HepG2 (cell line): ENCODE measurements at regions not wholly inside any gene's neighbourhood (a gene's known extent, or its start where the extent isn't known, plus 50 kb on each side); places are given as distances from the start of the nearest gene placed in this dataset.

ENCODE experiments used
- ATAC-seq: fragments of 200-7000 bp; cut with Tn5 transposase; 3 replicates; pipeline ENCODE4 v1.9.1; 2020; ENCODE audit warnings: mild to moderate bottlenecking, moderate library complexity
- BruUV-seq: library from RNA; stranded (reverse); fragments of 400-500 nt; replicated peaks from 2 replicates; lab custom pipeline; 2021; lab: Mats Ljungman, UMichigan
- CTCF ChIA-PET: fragments of 300-600 bp; formaldehyde crosslinking; extraction: SDS; loops from one replicate; lab custom pipeline; 2021; ENCODE audit warnings: low total read pairs, inconsistent platforms, low intra/inter-chr PET ratio; lab: Yijun Ruan, JAX
- POLR2A ChIA-PET: fragments of 350-600 bp; sonication (Branson Sonifier 250); formaldehyde crosslinking; loops from one replicate; lab custom pipeline; 2020; ENCODE audit warnings: antibody characterized with exemption, inconsistent platforms; lab: Yijun Ruan, JAX
- DNase-seq: peaks from one replicate; pipeline ENCODE4 v3.0.0-alpha.2; 2015; ENCODE audit warnings: low spot score
- FAIRE-seq: peaks from 3 replicates; lab custom pipeline; 2011; peaks lifted over from hg19 to GRCh38; lab: Jason Lieb, UNC
- H2AFZ ChIP-seq: one replicate; pipeline ENCODE4 v1.6.1; 2011; ENCODE audit warnings: low read length, inconsistent platforms
- H3K27ac ChIP-seq: fragments of 300-600 bp; 3 replicates; pipeline ENCODE4 v1.8.0; 2011; ENCODE audit warnings: mixed run types, mild to moderate bottlenecking, mixed read lengths, low read length, inconsistent platforms; ENCODE audit not compliant: insufficient read depth; ENCODE audit errors: extremely low read length
- H3K27me3 ChIP-seq, 2 experiments: fragments of 200-600 bp in 1 of 2; 2 replicates in 1 of 2; 3 replicates in 1 of 2; pipeline versions ENCODE4 v1.6.0 to v1.8.0; 2011; ENCODE audit warnings: low read length in 2 of 2, mild to moderate bottlenecking in 2 of 2, moderate library complexity in 2 of 2, inconsistent platforms in 1 of 2; ENCODE audit not compliant: insufficient read depth in 2 of 2, control insufficient read depth in 1 of 2
- H3K36me3 ChIP-seq, 2 experiments: fragments of 200-600 bp in 1 of 2; replicated peaks in 1 of 2; 2 replicates in 1 of 2; 3 replicates in 1 of 2; pipeline versions ENCODE4 v1.5.1 to v1.8.0; 2011; ENCODE audit warnings: low read length in 2 of 2, inconsistent platforms in 1 of 2; ENCODE audit not compliant: insufficient read depth in 2 of 2, control insufficient read depth in 1 of 2
- H3K4me1 ChIP-seq: 2 replicates; pipeline ENCODE4 v1.5.1; 2012; ENCODE audit warnings: low read length, inconsistent platforms; ENCODE audit not compliant: insufficient read depth
- H3K4me2 ChIP-seq: 2 replicates; pipeline ENCODE4 v1.6.0; 2011; ENCODE audit warnings: low read depth, low read length, inconsistent platforms
- H3K4me3 ChIP-seq, 3 experiments: fragments of 200-600 bp in 1 of 3; sonication (generic), shearing (Covaris generic) in 1 of 3; replicated peaks in 1 of 3; 2 replicates each; pipeline ENCODE4 v1.5.1; 2011 to 2016; ENCODE audit warnings: low read length in 3 of 3, inconsistent platforms in 2 of 3, low read depth in 2 of 3, mild to moderate bottlenecking in 2 of 3, control low read depth in 1 of 3, mixed read lengths in 1 of 3; ENCODE audit not compliant: insufficient read depth in 1 of 3
- H3K79me2 ChIP-seq: one replicate; pipeline ENCODE4 v1.6.1; 2011; ENCODE audit warnings: low read length, inconsistent platforms; ENCODE audit not compliant: insufficient read depth
- H3K9ac ChIP-seq: 2 replicates; pipeline ENCODE4 v1.6.0; 2011; ENCODE audit warnings: mild to moderate bottlenecking, low read depth, low read length, inconsistent platforms; ENCODE audit not compliant: insufficient read depth
- H3K9me3 ChIP-seq: 2 replicates; pipeline ENCODE4 v1.5.1; 2012; ENCODE audit warnings: mild to moderate bottlenecking, low read length
- H4K20me1 ChIP-seq: 2 replicates; pipeline ENCODE4 v1.6.0; 2011; ENCODE audit warnings: inconsistent platforms, mild to moderate bottlenecking, low read length, moderate library complexity; ENCODE audit not compliant: insufficient read depth
- CC2D1A ChIP-seq: sonication (generic); formaldehyde crosslinking; IDR thresholded peaks from 2 replicates; pipeline ENCODE4 v1.8.1; 2023; ENCODE audit warnings: mild to moderate bottlenecking, missing genetic modification reagents
- FOXO1 ChIP-seq: sonication (generic); formaldehyde crosslinking; IDR thresholded peaks from 2 replicates; pipeline ENCODE4 v1.4.0; 2020; ENCODE audit warnings: missing genetic modification reagents
- LBX2 ChIP-seq: sonication (generic); formaldehyde crosslinking; IDR thresholded peaks from 2 replicates; pipeline ENCODE4 v1.5.0; 2020; ENCODE audit warnings: missing genetic modification reagents, mild to moderate bottlenecking, borderline replicate concordance
- NFRKB ChIP-seq: fragments of 450-650 bp; IDR thresholded peaks from 2 replicates; pipeline ENCODE4 v1.6.1; 2017
- RFX3 ChIP-seq: IDR thresholded peaks from 2 replicates; pipeline ENCODE4 v1.6.1; 2016; ENCODE audit warnings: missing biosample characterization, missing genetic modification reagents
- ZFP91 ChIP-seq: sonication (generic); formaldehyde crosslinking; IDR thresholded peaks from 2 replicates; pipeline ENCODE4 v1.9.0; 2022; ENCODE audit warnings: missing genetic modification reagents, mild to moderate bottlenecking, borderline replicate concordance
- ZXDC ChIP-seq: sonication (generic); formaldehyde crosslinking; IDR thresholded peaks from 2 replicates; pipeline ENCODE4 v1.5.0; 2020; ENCODE audit warnings: mild to moderate bottlenecking, missing genetic modification reagents
- WGBS: methylation state at CpG from one replicate; pipeline ENCODE4 v1.1.6; 2017; ENCODE audit warnings: low lambda C conversion rate; 5-methylcytosine and 5-hydroxymethylcytosine counted together
- in situ Hi-C: cut with HindIII; loops from 2 replicates; pipeline ENCODE4 v1.10.0; 2017; ENCODE audit warnings: low pct_unique_long_range_greater_than_20kb; ENCODE audit not compliant: extremely low pct_ligation_motif_present
- intact Hi-C: fragments of 100-400 bp; cut with micrococcal nuclease; formaldehyde crosslinking; loops from one replicate; pipeline ENCODE4 v1.10.0; 2022; ENCODE audit not compliant: unreplicated experiment

- no peak for TF ChIP-seq ZXDC
- TF ChIP-seq, all 625 proteins: peak for 2
Measured at GRCh38 chr4:55752810-55753209, 66.8 kb upstream of the EXOC1L start (continued).

GRCh38 chr4:55753856-55754255 lies 65.7 kb upstream of the EXOC1L start:
- ATAC-seq: no peak
- no peak for TF ChIP-seq FOXO1 (CRISPR knock-in tag)
- TF ChIP-seq NFRKB: no peak
- TF ChIP-seq CC2D1A: no peak
- TF ChIP-seq LBX2 (CRISPR knock-in tag): no peak
- no peak for TF ChIP-seq ZFP91 (CRISPR knock-in tag)
- TF ChIP-seq RFX3 (CRISPR knock-in tag): no peak
- in situ Hi-C loops (no loop called here), intact Hi-C loops (no loop called here)
- FAIRE-seq: no peak
- H3K4me2 ChIP-seq: no peak overlapping the region
- ChIA-PET CTCF (no interaction called here), POLR2A (no interaction called here)
- H3K27me3 ChIP-seq: no peaks in the 10 kb centered on the region; a peak in 1 of 5 replicates
- no peaks in the 10 kb centered on the region for H3K9me3 ChIP-seq
- H3K79me2 ChIP-seq: no peaks in the 10 kb centered on the region
- no peaks in the 10 kb centered on the region; the same call in 1 of the 2 replicates for H3K4me1 ChIP-seq
- H4K20me1 ChIP-seq: no peaks in the 10 kb centered on the region
- H3K36me3 ChIP-seq: no peaks in the 10 kb centered on the region
- no TSS peak for BruUV-seq
- H3K4me3 ChIP-seq: no peak overlapping the region
- no peak overlapping the region for H3K9ac ChIP-seq
- WGBS: 0% methylated on average over 1 of the region's 1 CpG
- no peak for DNase-seq
- no peak overlapping the region for H2AFZ ChIP-seq
- no peak overlapping the region for H3K27ac ChIP-seq
